ENCODE measurements at regions not wholly inside any gene's neighbourhood (a gene's known extent, or its start where the extent isn't known, plus 50 kb on each side); places are given as distances from the start of the nearest gene placed in this dataset.
A peak's percentile ranks its signal among the peaks of the same experiment; 100 is the strongest.

GRCh38 chr9:85260275-85260845 is 481.4 kb downstream of the AGTPBP1 start:
- DNase-seq: no peak

- DNase-seq: peak; percentile 41 to 79 (median 67)
Measured at GRCh38 chr9:85258823-85259370, 482.9 kb downstream of the AGTPBP1 start.

DNA sequence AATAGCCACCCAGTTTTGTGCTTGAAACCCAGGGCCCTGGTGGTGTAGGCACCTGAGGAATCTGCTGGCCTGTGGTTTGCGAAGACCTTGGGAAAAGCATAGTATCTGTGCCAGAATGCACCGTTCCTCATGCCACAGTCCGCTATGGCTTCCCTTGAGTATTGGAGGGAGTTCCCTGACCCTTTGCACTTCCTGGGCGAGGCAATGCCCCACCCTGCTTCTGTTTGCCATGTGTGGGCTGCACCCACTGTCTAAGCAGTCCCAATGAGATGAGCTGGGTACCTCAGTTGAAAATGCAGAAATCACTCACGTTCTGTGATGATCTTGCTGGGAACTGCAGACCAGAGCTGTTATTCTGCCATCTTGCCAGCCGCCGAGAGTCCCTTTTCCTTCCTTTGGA is 483.5 kb downstream of the AGTPBP1 start:
- no peak for DNase-seq

DNA sequence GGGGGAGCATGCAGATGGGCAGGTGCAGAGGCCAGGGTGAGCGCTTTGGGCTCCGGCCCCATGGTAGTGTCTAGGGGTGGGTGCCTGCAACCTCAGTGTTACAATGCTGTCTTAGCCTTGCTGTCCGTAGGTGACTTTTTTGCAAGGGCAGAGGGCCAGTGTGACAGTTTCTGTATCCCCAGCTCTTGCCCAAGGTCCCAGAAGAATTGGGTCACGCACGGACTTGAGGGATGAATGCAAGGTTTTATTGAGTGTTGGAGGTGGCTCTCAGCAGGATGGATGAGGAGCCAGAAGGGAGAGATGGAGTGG is 492.5 kb downstream of the AGTPBP1 start:
- DNase-seq: no peak

DNA sequence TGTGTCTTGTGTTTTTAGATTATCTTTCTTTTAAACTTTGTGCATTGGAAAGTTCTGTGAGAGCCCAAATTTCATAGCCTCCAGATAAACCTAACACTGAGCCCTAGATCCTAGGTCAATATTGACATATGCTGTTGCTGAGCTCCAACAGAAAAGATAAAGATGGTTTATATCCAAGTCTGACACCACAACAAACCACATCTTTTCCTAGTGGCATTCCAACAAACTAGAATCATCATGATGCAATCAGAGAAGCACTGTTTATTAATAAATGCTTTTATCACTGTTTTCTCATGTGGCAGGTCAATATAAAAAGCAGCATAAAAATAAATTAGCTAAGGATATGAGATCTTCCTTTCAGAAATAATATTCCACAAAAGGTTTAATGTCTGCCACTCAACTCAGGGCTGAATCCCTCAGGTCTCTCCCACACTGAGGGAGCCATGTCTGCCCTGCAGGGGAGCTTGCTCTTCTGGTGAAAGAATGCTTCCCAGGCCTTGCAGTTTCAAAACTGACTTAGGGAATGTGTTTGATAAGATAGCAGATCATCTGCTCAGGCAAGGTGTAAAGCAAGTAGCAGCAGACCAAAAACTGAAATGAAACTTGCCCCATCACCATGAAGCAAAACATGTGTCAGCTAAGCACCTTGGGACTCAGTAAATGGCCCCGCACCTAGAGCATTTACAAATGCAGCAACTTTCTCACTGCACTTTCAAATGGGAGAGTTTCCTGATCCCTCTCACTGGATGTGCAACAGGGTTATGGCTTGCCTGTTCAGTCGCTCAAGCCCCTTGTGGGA is 493.0 kb downstream of the AGTPBP1 start:
- peak; percentile 28 to 48 (median 42) for DNase-seq

GRCh38 chr9:85246541-85246940 is 495.2 kb downstream of the AGTPBP1 start:
- DNase-seq: no peak

GRCh38 chr9:85244856-85245255 is 496.9 kb downstream of the AGTPBP1 start:
- no peak for DNase-seq

GRCh38 chr9:85243977-85244376 is 497.8 kb downstream of the AGTPBP1 start:
- no peak for DNase-seq

- no peak for DNase-seq
Measured at GRCh38 chr9:85237478-85237877, 504.3 kb downstream of the AGTPBP1 start.

DNA sequence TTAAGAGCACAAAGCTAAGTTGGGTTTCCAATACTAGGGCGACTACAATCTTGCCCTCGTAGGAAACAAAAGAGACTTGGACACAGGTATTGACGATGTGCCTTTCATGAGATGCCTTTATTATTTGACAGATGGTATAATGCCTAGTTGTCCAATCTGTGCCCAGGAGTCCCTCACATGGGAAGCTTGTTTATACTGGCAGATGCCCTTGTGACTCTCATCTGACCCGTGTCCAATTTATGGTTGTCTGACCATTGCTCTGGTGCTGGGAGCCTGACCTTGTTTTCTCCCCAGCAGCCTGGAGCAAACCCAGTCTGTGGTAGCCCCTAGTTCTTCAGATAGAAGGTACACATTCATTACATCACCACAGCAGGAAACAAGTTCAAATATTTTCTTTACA is 511.7 kb downstream of the AGTPBP1 start:
- DNase-seq: no peak

DNA sequence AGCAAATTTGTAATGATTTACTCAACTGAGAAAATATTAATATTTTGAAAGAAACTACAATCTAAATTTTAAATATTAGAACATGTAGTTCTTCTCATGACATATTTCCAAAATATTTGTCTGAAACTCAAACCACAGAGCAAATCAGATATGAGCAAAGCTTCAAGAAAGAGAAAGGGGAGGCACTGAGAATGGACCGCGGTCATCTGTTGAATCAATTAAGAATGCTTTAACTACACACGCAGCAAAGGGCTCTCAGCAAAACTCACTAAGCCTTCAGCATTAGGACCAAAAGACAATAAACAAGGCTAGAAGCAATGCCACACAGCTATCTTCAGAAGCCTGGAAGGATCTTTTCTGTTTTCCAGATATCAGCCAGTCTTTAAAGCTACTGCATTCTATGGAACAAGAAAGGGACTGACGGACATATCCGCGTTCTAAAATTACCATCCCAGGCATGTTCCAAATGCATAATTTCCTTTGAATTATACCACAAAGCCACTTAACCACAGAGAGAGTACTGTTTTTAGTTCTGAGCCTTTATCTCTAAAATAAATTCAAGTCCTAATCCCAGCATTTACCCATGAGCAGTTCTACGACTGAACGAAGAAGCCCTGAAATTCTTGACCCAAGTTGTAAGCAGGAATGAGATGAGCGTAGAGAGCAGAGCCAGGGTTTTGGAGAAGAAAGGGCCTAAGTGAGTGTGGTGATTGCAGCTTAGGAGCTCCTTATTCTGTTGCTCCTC is 513.5 kb downstream of the AGTPBP1 start:
- DNase-seq: peak in 1 of 3 donors; percentile 44

GRCh38 chr9:85225180-85225579 is 516.6 kb downstream of the AGTPBP1 start:
- DNase-seq: no peak

GRCh38 chr9:85224729-85225128 is 517.0 kb downstream of the AGTPBP1 start:
- peak in 1 of 3 donors; percentile 69 for DNase-seq

- no peak for DNase-seq
Measured at GRCh38 chr9:85224301-85224700, 517.5 kb downstream of the AGTPBP1 start.

DNA sequence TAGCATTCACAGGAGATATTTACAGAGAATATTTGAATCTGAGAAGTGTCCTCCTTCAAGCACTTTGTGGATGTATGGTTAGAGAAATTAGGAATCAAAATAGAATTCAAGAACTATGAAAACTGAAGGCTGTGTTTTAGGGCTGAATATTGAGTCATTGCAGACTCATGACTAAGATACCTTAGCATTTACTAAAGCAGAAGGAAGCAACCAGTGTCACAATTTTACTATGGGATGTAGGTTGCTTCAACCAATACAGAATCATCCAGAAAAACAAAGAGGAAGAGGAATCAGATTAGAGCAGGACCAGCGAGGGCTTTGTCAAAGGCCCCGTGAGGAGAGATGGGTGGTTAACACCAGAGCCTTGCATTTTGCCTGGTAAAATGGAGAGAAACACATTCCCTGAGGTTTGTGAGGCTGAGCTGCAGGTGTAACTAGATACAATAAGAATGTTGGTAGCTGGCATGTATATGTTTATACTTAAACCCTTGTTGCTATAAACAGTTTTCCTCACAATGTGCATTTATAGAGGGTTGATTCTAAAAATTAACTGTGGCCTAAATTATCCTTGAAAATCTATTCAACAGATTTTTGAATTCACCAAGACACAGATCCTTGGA is 518.1 kb downstream of the AGTPBP1 start:
- no peak for DNase-seq

DNA sequence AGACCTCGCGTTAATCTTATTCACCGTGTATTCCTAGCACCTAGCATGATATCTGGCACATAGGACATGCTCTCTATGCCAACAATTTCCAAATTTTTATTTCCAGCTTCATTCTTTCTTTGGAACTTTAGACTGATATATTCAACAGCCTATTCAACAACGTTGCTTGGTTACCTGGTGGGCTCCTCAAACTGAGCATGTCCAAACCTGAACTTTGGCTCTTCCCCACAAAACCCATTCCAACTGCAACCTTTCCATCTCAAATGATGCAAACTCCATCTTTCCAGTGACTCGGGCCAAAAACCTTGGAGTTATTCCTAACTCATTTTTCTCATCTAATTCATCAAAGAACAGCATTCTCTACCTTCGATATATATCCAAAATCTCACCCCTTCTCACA is 525.2 kb downstream of the AGTPBP1 start:
- DNase-seq: peak in 2 of 3 donors; percentile 67 to 86

- DNase-seq: peak in 2 of 3 donors; percentile 39 to 67
Measured at GRCh38 chr9:85215961-85216360, 525.8 kb downstream of the AGTPBP1 start.

DNA sequence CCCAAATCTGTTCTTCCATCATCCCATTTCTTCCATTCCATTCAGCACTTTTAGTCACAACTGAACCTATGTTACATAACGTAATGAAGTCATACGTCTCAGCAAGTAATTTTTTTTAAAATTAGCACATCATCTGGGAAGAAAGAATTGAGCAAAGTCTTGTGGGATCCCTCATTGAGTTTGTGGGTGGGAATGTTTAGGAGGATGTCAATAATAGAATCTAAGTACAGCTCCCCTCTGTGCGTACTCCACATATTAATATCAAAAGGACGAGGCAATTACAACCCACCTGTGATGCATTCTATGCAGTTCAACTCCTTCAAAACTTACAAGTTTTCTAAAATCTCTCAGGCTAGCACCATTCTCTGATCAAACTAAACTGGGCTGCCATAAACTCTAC is 526.3 kb downstream of the AGTPBP1 start:
- DNase-seq: no peak

- DNase-seq: no peak
Measured at GRCh38 chr9:85213650-85214607, 527.8 kb downstream of the AGTPBP1 start.

DNA sequence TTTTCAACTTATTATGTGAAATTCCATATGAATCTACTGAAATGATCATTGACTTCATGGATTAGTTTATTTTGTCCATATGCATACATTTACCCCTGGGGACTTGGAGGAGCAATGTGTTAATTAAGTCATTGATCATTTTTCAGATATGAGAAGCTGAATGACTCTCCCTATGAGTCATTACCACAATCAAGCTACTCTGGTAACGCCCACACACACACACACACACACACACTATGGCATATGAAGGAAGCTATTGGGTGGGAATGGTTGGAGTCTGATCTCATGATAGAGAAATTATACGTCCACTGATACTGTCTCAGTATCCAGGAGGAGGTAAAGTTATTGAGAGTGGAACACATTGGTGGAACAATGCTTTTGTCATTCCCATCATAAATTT is 528.9 kb downstream of the AGTPBP1 start:
- DNase-seq: peak in 1 of 3 donors; percentile 77

DNA sequence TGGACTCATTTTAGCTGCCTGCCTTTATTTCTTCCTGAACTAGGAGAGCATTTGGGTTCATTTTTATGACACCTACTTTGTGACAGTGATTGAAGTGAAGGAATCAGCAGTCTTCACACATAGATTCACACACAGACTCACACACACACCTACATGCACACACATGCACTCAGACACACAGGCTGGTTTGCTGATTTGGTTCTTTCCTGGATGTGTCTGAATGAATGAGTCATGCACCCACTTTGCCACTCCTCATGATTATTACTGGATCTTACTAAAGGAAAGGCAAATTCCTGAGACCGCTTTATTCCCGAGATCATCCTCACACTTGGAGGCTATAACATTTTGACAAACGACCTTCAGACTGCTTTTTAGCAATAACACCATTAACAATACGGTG is 529.5 kb downstream of the AGTPBP1 start:
- DNase-seq: no peak

Measured in muscle of back (tissue), 3 donors.